IMR-90 (cell line): ENCODE measurements at regions not wholly inside any gene's neighbourhood (a gene's known extent, or its start where the extent isn't known, plus 50 kb on each side); places are given as distances from the start of the nearest gene placed in this dataset.

Experiments used
- ATAC-seq: fragments of 200-7000 bp; cut with Tn5 transposase; 2 replicates; pipeline ENCODE4 v1.9.1; 2020; ENCODE audit warnings: low read depth, mild to moderate bottlenecking, moderate library complexity
- BruUV-seq: library from RNA; stranded (reverse); fragments of 400-500 nt; replicated peaks from 2 replicates; lab custom pipeline; 2021; lab: Mats Ljungman, UMichigan
- CTCF ChIA-PET: fragments of 300-600 bp; formaldehyde crosslinking; extraction: SDS; loops from one replicate; lab custom pipeline; 2021; ENCODE audit warnings: antibody characterized with exemption; lab: Yijun Ruan, JAX
- POLR2A ChIA-PET: fragments of 300-600 bp; sonication (Branson Sonifier 250); formaldehyde crosslinking; loops from one replicate; lab custom pipeline; 2022; ENCODE audit warnings: antibody characterized with exemption; ENCODE audit not compliant: unreplicated experiment; lab: Charles Lee
- DNase-seq: peaks from one replicate; pipeline ENCODE4 v3.0.0; 2013
- H2AFZ ChIP-seq: replicated peaks from 2 replicates; pipeline ENCODE3; 2013; ENCODE audit warnings: low read length, mild to moderate bottlenecking; ENCODE audit not compliant: poor library complexity
- H2AK5ac ChIP-seq: 2 replicates; pipeline ENCODE4 v1.6.1; 2013; ENCODE audit warnings: low read depth, low read length, inconsistent platforms
- H2AK9ac ChIP-seq: replicated peaks from 2 replicates; pipeline ENCODE3; 2013; ENCODE audit warnings: mild to moderate bottlenecking, low read depth, low read length, moderate library complexity; ENCODE audit not compliant: poor library complexity
- H2BK120ac ChIP-seq: 2 replicates; pipeline ENCODE4 v1.6.1; 2013; ENCODE audit warnings: low read depth, low read length, inconsistent platforms
- H2BK15ac ChIP-seq: 3 replicates; pipeline ENCODE4 v1.6.1; 2013; ENCODE audit warnings: low read depth, low read length, inconsistent platforms
- H2BK20ac ChIP-seq: 2 replicates; pipeline ENCODE4 v1.6.1; 2013; ENCODE audit warnings: low read depth, mild to moderate bottlenecking, inconsistent platforms, low read length, moderate library complexity
- H2BK5ac ChIP-seq: 2 replicates; pipeline ENCODE4 v1.6.1; 2013; ENCODE audit warnings: mild to moderate bottlenecking, low read depth, low read length, inconsistent platforms; ENCODE audit not compliant: poor library complexity, severe bottlenecking
- H3K14ac ChIP-seq: replicated peaks from 2 replicates; pipeline ENCODE4 v1.6.1; 2013; ENCODE audit warnings: low read depth, low read length, inconsistent platforms
- H3K18ac ChIP-seq: 2 replicates; pipeline ENCODE4 v1.6.1; 2013; ENCODE audit warnings: low read depth, low read length, control low read depth
- H3K23ac ChIP-seq: 2 replicates; pipeline ENCODE4 v1.6.1; 2013; ENCODE audit warnings: low read depth, low read length, inconsistent platforms
- H3K27ac ChIP-seq: 2 replicates; pipeline ENCODE4 v1.5.1; 2013; ENCODE audit warnings: mild to moderate bottlenecking, control low read depth, low read length; ENCODE audit not compliant: insufficient read depth
- H3K27me3 ChIP-seq: 2 replicates; pipeline ENCODE4 v1.6.1; 2013; ENCODE audit warnings: low read length; ENCODE audit not compliant: control insufficient read depth, insufficient read depth
- H3K36me3 ChIP-seq: 2 replicates; pipeline ENCODE4 v1.6.1; 2013; ENCODE audit warnings: low read length, mixed read lengths; ENCODE audit not compliant: control insufficient read depth, insufficient read depth
- H3K4ac ChIP-seq: 2 replicates; pipeline ENCODE4 v1.6.1; 2013; ENCODE audit warnings: low read depth, low read length, inconsistent platforms
- H3K4me1 ChIP-seq: 2 replicates; pipeline ENCODE4 v1.6.1; 2013; ENCODE audit warnings: low read length, mixed read lengths; ENCODE audit not compliant: control insufficient read depth, insufficient read depth
- H3K4me2 ChIP-seq: 2 replicates; pipeline ENCODE4 v1.6.1; 2013; ENCODE audit warnings: low read depth, mild to moderate bottlenecking, control low read depth, low read length, moderate library complexity
- H3K4me3 ChIP-seq: 2 replicates; pipeline ENCODE4 v1.5.1; 2013; ENCODE audit warnings: low read depth, mild to moderate bottlenecking, control low read depth, low read length, moderate library complexity; ENCODE audit not compliant: insufficient read depth
- H3K56ac ChIP-seq: 2 replicates; pipeline ENCODE4 v1.6.1; 2013; ENCODE audit warnings: low read length, inconsistent platforms; ENCODE audit not compliant: insufficient read depth; ENCODE audit errors: extremely low read depth
- H3K79me1 ChIP-seq, 2 experiments: 2 replicates each; pipeline ENCODE4 v1.6.1; 2013; ENCODE audit warnings: low read length in 2 of 2, inconsistent platforms in 1 of 2, low read depth in 1 of 2
- H3K9ac ChIP-seq: 2 replicates; pipeline ENCODE4 v1.6.1; 2013; ENCODE audit warnings: low read depth, low read length, control low read depth
- H3K9me1 ChIP-seq: 2 replicates; pipeline ENCODE4 v1.6.1; 2013; ENCODE audit warnings: low read length, inconsistent platforms; ENCODE audit not compliant: insufficient read depth
- H3K9me3 ChIP-seq: 2 replicates; pipeline ENCODE4 v1.6.1; 2013; ENCODE audit warnings: low read length; ENCODE audit not compliant: control insufficient read depth, insufficient read depth
- H4K20me1 ChIP-seq: 2 replicates; pipeline ENCODE4 v1.6.1; 2013; ENCODE audit warnings: low read length, inconsistent platforms; ENCODE audit not compliant: insufficient read depth
- H4K5ac ChIP-seq: 2 replicates; pipeline ENCODE4 v1.6.1; 2013; ENCODE audit warnings: mild to moderate bottlenecking, low read depth, low read length, control low read depth
- H4K8ac ChIP-seq, 2 experiments: 2 replicates each; pipeline ENCODE4 v1.6.1; 2013; ENCODE audit warnings: low read depth in 2 of 2, low read length in 2 of 2, control low read depth in 1 of 2, inconsistent platforms in 1 of 2
- H4K91ac ChIP-seq: 2 replicates; pipeline ENCODE4 v1.6.1; 2013; ENCODE audit warnings: low read depth, low read length, inconsistent platforms; ENCODE audit not compliant: insufficient read depth
- POLR2A ChIP-seq: IDR thresholded peaks from 2 replicates; pipeline ENCODE4 v1.6.1; 2012; ENCODE audit warnings: mild to moderate bottlenecking, low read depth, low read length
- dilution Hi-C: fragments of 300-500 bp; cut with HindIII; formaldehyde crosslinking; loops from one replicate; pipeline ENCODE4 v1.14.3; 2018; ENCODE audit warnings: low sequenced_read_pairs; ENCODE audit not compliant: unreplicated experiment
- in situ Hi-C: fragments of 300-500 bp; cut with MboI; formaldehyde crosslinking; loops from 3 replicates; pipeline ENCODE4 v1.14.3; 2019; ENCODE audit warnings: low sequenced_read_pairs, inconsistent platforms, mixed read lengths
- intact Hi-C: fragments of 100-400 bp; cut with micrococcal nuclease; formaldehyde crosslinking; loops from 2 replicates; pipeline ENCODE4 v1.10.0; 2022

DNA sequence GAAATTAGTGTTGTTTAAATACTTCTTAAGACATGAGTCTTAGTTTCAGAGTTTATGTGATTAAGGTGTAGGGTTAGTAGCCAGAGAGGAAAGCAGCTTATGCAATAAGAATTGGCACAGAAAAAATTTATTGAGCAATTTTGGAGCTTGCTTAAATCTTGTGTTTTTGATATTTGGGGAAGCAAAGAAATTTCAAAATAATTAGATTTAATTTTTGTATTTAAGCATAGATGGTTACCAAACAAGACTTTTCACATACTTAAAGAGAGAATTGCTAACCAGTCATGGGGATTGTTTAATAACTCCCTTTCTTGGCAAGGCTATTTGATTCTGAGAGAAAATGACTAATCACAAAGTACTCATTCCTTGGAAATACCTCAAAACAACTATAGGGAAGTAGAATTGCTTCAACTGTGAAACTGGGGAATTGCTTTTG lies 202.0 kb upstream of the GRID2 start:
- dilution Hi-C loops = no loop called here
- Histone ChIP-seq H3K4me1 (no peaks in the 10 kb centered on the region), H3K4ac (no peak overlapping the region), H2BK120ac (no peak overlapping the region), H3K56ac (no peak overlapping the region), H3K9me1 (no peaks in the 10 kb centered on the region), H2AK9ac (no peak overlapping the region), H2AFZ (no peak overlapping the region), H3K36me3 (no peaks in the 10 kb centered on the region), H3K4me3 (no peak overlapping the region), H4K20me1 (no peaks in the 10 kb centered on the region), H2BK5ac (no peak overlapping the region), H2BK20ac (no peak overlapping the region), H4K91ac (no peak overlapping the region), H3K14ac (no peak overlapping the region), H3K79me1 (no peaks in the 10 kb centered on the region), H2BK15ac (no peak overlapping the region), H3K4me2 (no peak overlapping the region), H3K9me3 (no peaks in the 10 kb centered on the region), H4K5ac (no peak overlapping the region), H3K23ac (no peak overlapping the region), H4K8ac (no peak overlapping the region), H2AK5ac (no peak overlapping the region), H3K9ac (no peak overlapping the region), H3K27me3 (no peaks in the 10 kb centered on the region), H3K18ac (no peak overlapping the region), H3K27ac (no peak overlapping the region)
- POLR2A ChIA-PET = interaction anchor here (0.7 kb wide), 1 partner anchor 25 kb away, joined by 5 read pairs; no protein-coding TSS in a partner anchor
- DNase-seq = peak; percentile 15
- CTCF ChIA-PET = interaction anchor here (1.1 kb wide), 1 partner anchor 10 kb away, joined by 3 read pairs; no protein-coding TSS in a partner anchor
- no TSS peak for BruUV-seq
- no peak for TF ChIP-seq POLR2A
- ATAC-seq = no peak
- intact Hi-C loops = no loop called here
- in situ Hi-C loops = no loop called here
